ENCODE measurements at regions not wholly inside any gene's neighbourhood (a gene's known extent, or its start where the extent isn't known, plus 50 kb on each side); places are given as distances from the start of the nearest gene placed in this dataset.

DNA sequence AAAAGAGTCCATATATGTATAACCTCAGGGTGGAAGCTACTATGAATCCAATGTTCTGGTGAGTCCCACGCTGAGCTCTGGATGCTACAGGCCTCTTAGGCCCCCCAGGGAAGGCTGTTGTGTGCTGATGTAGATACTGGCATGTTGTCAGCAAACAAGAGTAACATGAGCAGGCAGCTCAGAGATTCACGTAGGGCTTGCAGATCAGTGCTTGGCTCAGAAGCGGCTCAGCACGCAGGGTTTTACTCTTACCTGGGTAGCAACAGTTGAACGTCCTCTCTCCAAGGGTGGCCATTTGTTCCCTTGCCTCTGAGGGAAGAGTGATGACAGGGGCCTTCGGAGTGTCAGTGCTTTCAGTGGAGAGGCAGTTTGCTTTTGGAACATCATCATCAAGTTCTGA is 93.4 kb downstream of the ZFP64 start:
- no peak overlapping the region for H3K4me3 ChIP-seq (ENCODE audit: low read length)
- TF ChIP-seq, protein P1, sequence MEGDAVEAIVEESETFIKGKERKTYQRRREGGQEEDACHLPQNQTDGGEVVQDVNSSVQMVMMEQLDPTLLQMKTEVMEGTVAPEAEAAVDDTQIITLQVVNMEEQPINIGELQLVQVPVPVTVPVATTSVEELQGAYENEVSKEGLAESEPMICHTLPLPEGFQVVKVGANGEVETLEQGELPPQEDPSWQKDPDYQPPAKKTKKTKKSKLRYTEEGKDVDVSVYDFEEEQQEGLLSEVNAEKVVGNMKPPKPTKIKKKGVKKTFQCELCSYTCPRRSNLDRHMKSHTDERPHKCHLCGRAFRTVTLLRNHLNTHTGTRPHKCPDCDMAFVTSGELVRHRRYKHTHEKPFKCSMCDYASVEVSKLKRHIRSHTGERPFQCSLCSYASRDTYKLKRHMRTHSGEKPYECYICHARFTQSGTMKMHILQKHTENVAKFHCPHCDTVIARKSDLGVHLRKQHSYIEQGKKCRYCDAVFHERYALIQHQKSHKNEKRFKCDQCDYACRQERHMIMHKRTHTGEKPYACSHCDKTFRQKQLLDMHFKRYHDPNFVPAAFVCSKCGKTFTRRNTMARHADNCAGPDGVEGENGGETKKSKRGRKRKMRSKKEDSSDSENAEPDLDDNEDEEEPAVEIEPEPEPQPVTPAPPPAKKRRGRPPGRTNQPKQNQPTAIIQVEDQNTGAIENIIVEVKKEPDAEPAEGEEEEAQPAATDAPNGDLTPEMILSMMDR (conservative IDR thresholded peaks at IDR 0.05; ENCODE audit: low read depth, low read length): no peak
- no peak for DNase-seq (ENCODE audit: low read depth)

- TF ChIP-seq, protein P1 (conservative IDR thresholded peaks at IDR 0.05; ENCODE audit: low read depth, low read length): no peak
- H3K4me3 ChIP-seq (ENCODE audit: low read length): no peak overlapping the region
- DNase-seq (ENCODE audit: low read depth): no peak
Measured at GRCh38 chr20:52096117-52096516, 95.5 kb downstream of the ZFP64 start.

DNA sequence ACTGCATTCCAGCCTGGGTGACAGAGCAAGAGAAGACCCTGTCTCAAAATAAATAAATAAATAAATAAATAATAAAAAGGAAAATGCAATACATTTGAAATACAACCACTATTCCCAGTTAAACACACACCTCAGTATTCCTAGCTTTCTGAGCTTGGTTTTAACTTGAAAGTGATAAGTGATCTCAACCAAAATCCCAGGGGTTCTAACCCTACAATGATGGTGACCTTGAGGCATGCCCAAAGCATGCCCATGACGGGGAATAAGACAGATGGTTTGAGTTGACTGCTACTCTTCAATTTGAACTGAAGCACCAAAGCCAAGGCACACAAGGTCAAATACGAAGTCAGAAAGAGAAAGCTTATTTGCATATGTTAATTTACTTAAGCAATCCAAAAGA is 96.9 kb downstream of the ZFP64 start:
- H3K4me3 ChIP-seq (ENCODE audit: low read length): no peak overlapping the region
- no peak for DNase-seq (ENCODE audit: low read depth)
- TF ChIP-seq, protein P1 (conservative IDR thresholded peaks at IDR 0.05; ENCODE audit: low read depth, low read length): no peak

- TF ChIP-seq, protein P1 (conservative IDR thresholded peaks at IDR 0.05; ENCODE audit: low read depth, low read length): no peak
- DNase-seq (ENCODE audit: low read depth): no peak
- H3K4me3 ChIP-seq (ENCODE audit: low read length): no peak overlapping the region
Measured at GRCh38 chr20:52093575-52093974, 98.0 kb downstream of the ZFP64 start.

DNA sequence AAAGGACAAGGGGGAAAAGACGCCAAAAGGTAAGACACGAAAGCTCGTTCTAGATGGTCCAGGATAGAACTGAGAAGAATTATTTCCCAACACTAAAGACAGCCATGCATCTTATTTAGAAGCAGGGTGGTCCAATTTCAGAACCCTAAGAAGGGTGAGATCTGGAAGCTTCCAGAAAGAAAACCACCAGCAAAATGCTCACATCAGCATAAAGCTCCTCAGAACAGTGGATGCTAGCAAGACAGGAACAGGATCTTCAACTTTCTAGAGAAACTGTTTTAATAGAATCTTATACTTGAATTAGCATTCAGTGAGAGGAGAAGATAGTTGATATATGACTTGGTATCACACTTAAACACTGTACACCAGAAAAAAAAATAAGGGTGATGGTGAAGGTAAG is 101.5 kb downstream of the ZFP64 start:
- H3K4me3 ChIP-seq (ENCODE audit: low read length): no peak overlapping the region
- TF ChIP-seq, protein P1 (conservative IDR thresholded peaks at IDR 0.05; ENCODE audit: low read depth, low read length): no peak
- no peak for DNase-seq (ENCODE audit: low read depth)

GRCh38 chr20:52087471-52087870 is 104.1 kb downstream of the ZFP64 start:
- DNase-seq (ENCODE audit: low read depth): no peak
- no peak overlapping the region for H3K4me3 ChIP-seq (ENCODE audit: low read length)
- TF ChIP-seq, protein P1 (conservative IDR thresholded peaks at IDR 0.05; ENCODE audit: low read depth, low read length): no peak

- no peak overlapping the region for H3K4me3 ChIP-seq (ENCODE audit: low read length)
- DNase-seq (ENCODE audit: low read depth): no peak
- TF ChIP-seq, protein P1 (conservative IDR thresholded peaks at IDR 0.05; ENCODE audit: low read depth, low read length): no peak
Measured at GRCh38 chr20:52086878-52087277, 104.7 kb downstream of the ZFP64 start.

Measured in retinal pigment epithelial cell (primary cell).